GM23338 (cell line): ENCODE measurements at regions not wholly inside any gene's neighbourhood (a gene's known extent, or its start where the extent isn't known, plus 50 kb on each side); places are given as distances from the start of the nearest gene placed in this dataset.

Experiments
- ATAC-seq: fragments of 200-7000 bp; cut with Tn5 transposase; 3 replicates; pipeline ENCODE4 v1.9.1; 2020
- DNase-seq: peaks from one replicate; pipeline ENCODE4 v3.0.0-alpha.2; 2015; ENCODE audit warnings: low spot score
- H2AFZ ChIP-seq: fragments of 200-600 bp; sonication (generic); 2 replicates; pipeline ENCODE4 v1.8.0; 2016; ENCODE audit warnings: antibody characterized with exemption, mild to moderate bottlenecking, moderate library complexity
- H3F3A ChIP-seq: fragments of 200-600 bp; sonication (generic); replicated peaks from 2 replicates; pipeline ENCODE4 v1.8.0; 2017; ENCODE audit warnings: antibody characterized with exemption, mixed run types, low read depth
- H3K27ac ChIP-seq: fragments of 200-600 bp; sonication (generic); 2 replicates; pipeline ENCODE4 v1.6.1; 2016; ENCODE audit warnings: low read depth
- H3K27me3 ChIP-seq: fragments of 200-600 bp; sonication (generic); 2 replicates; pipeline ENCODE4 v1.8.0; 2016; ENCODE audit warnings: mild to moderate bottlenecking, mixed run types, moderate library complexity; ENCODE audit not compliant: insufficient read depth
- H3K36me3 ChIP-seq: fragments of 200-600 bp; sonication (generic); 2 replicates; pipeline ENCODE4 v1.8.0; 2016; ENCODE audit warnings: mild to moderate bottlenecking; ENCODE audit not compliant: insufficient read depth
- H3K4me1 ChIP-seq: fragments of 200-600 bp; sonication (generic); 2 replicates; pipeline ENCODE4 v1.8.0; 2016; ENCODE audit warnings: mild to moderate bottlenecking, moderate library complexity; ENCODE audit not compliant: insufficient read depth
- H3K4me2 ChIP-seq: fragments of 200-600 bp; sonication (generic); 2 replicates; pipeline ENCODE4 v1.7.1; 2017; ENCODE audit warnings: mixed run types
- H3K4me3 ChIP-seq: fragments of 200-600 bp; sonication (generic); 2 replicates; pipeline ENCODE4 v1.6.1; 2016; ENCODE audit warnings: mixed run types
- H3K79me2 ChIP-seq: fragments of 200-600 bp; sonication (generic); replicated peaks from 2 replicates; pipeline ENCODE4 v1.8.0; 2017; ENCODE audit warnings: mild to moderate bottlenecking; ENCODE audit not compliant: insufficient read depth
- H3K9me2 ChIP-seq: fragments of 200-600 bp; sonication (generic); 2 replicates; pipeline ENCODE4 v1.8.0; 2017; ENCODE audit not compliant: insufficient read depth
- H4K20me1 ChIP-seq: fragments of 200-600 bp; sonication (generic); replicated peaks from 2 replicates; pipeline ENCODE4 v1.8.0; 2017; ENCODE audit warnings: mild to moderate bottlenecking; ENCODE audit not compliant: insufficient read depth
- H3K27ac Mint-ChIP-seq: 2 replicates; pipeline ENCODE4 v1.8.0; 2020; ENCODE audit warnings: inconsistent platforms, mild to moderate bottlenecking, moderate library complexity, mixed read lengths
- H3K27me3 Mint-ChIP-seq: 3 replicates; pipeline ENCODE4 v1.8.0; 2022; ENCODE audit warnings: low read depth, mild to moderate bottlenecking, moderate library complexity, mixed read lengths, inconsistent platforms; ENCODE audit not compliant: insufficient read depth, poor library complexity
- H3K36me3 Mint-ChIP-seq: 3 replicates; pipeline ENCODE4 v1.8.0; 2021; ENCODE audit warnings: low read depth, mild to moderate bottlenecking, inconsistent platforms, moderate library complexity, mixed read lengths
- H3K4me1 Mint-ChIP-seq: 3 replicates; pipeline ENCODE4 v1.8.0; 2020; ENCODE audit warnings: mild to moderate bottlenecking, inconsistent platforms, mixed read lengths
- H3K4me3 Mint-ChIP-seq: 3 replicates; pipeline ENCODE4 v1.8.0; 2021; ENCODE audit warnings: moderate library complexity, mild to moderate bottlenecking, inconsistent platforms, mixed read lengths
- H3K9me3 Mint-ChIP-seq: 3 replicates; pipeline ENCODE4 v1.8.0; 2020; ENCODE audit warnings: moderate library complexity, mild to moderate bottlenecking, inconsistent platforms, mixed read lengths
- CREB1 ChIP-seq: fragments of 250-450 bp; sonication (Bioruptor Pico); IDR thresholded peaks from 2 replicates; pipeline ENCODE4 v1.5.0; 2020; ENCODE audit warnings: low read depth, mild to moderate bottlenecking, moderate library complexity
- NANOG ChIP-seq: IDR thresholded peaks from 2 replicates; pipeline ENCODE4 v1.6.1; 2016; ENCODE audit warnings: antibody characterized with exemption, borderline replicate concordance
- STAT1 ChIP-seq: IDR thresholded peaks from one replicate; pipeline ENCODE4 v1.6.1; 2016; ENCODE audit warnings: antibody characterized with exemption; ENCODE audit not compliant: unreplicated experiment
- ZNF114 ChIP-seq: fragments of 250-450 bp; sonication (Bioruptor Pico); IDR thresholded peaks from 2 replicates; pipeline ENCODE4 v1.5.0; 2020; ENCODE audit warnings: mild to moderate bottlenecking, moderate library complexity
- ZNF331 ChIP-seq: fragments of 250-450 bp; sonication (Bioruptor Pico); IDR thresholded peaks from 2 replicates; pipeline ENCODE4 v1.5.0; 2020; ENCODE audit warnings: low read depth, mild to moderate bottlenecking, moderate library complexity
- TF ChIP-seq, protein P1 (sequence below): IDR thresholded peaks from 2 replicates; pipeline ENCODE4 v1.6.1; 2016; ENCODE audit warnings: antibody characterized with exemption
- TF ChIP-seq, protein P2 (sequence below): fragments of 250-450 bp; sonication (Bioruptor Pico); IDR thresholded peaks from 2 replicates; pipeline ENCODE4 v1.5.0; 2020; ENCODE audit warnings: mild to moderate bottlenecking, moderate library complexity
- TF ChIP-seq, protein P3 (sequence below): IDR thresholded peaks from one replicate; pipeline ENCODE4 v1.6.1; 2018; ENCODE audit warnings: antibody characterized with exemption; ENCODE audit not compliant: unreplicated experiment
- TF ChIP-seq, protein P4 (sequence below), 2 experiments: fragments of 200-600 bp in 1 of 2; sonication (generic) in 1 of 2; conservative IDR thresholded peaks; 2 replicates each; pipeline versions ENCODE4 v1.5.1 to v1.6.1; 2016 to 2017; ENCODE audit warnings: antibody characterized with exemption in 2 of 2, low read depth in 2 of 2, mild to moderate bottlenecking in 2 of 2, moderate library complexity in 1 of 2

DNA sequence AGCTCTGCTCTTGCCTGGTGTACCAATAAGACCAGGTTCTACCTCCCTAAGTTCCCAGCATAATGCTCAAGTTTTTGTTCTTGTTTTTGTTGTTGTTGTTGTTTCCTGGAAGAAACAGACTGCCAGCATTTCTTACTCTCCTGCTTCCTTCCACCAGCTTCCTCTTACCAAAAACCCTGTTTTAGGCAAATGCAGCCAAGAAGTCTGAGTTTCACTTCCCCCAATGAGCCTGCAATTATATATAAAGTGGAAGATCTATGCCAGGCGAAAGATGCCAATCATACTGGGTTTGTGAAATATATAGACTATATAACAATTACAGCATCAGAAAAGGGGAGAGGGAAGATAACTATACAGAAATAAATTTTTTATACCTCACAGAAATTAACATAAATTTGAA lies 931.5 kb upstream of the FAT3 start:
- H3K4me1 ChIP-seq = no peaks in the 10 kb centered on the region
- no peaks in the 10 kb centered on the region for H3K36me3 ChIP-seq
- no peaks in the 10 kb centered on the region for H3K79me2 ChIP-seq
- Mint-ChIP-seq H3K27me3 (peaks cover 2% of the 10 kb centered on the region), H3K27ac (no peak overlapping the region), H3K4me3 (no peak overlapping the region), H3K9me3 (no peaks in the 10 kb centered on the region), H3K4me1 (no peaks in the 10 kb centered on the region), H3K36me3 (no peaks in the 10 kb centered on the region)
- H2AFZ ChIP-seq = no peak overlapping the region
- no peak overlapping the region for H3K4me3 ChIP-seq
- no peaks in the 10 kb centered on the region for H3K9me2 ChIP-seq
- no peaks in the 10 kb centered on the region for H3K27me3 ChIP-seq
- H3K4me2 ChIP-seq = no peak overlapping the region
- ATAC-seq = no peak
- H3F3A ChIP-seq = no peaks in the 10 kb centered on the region
- no peak for DNase-seq
- TF ChIP-seq, protein P1, sequence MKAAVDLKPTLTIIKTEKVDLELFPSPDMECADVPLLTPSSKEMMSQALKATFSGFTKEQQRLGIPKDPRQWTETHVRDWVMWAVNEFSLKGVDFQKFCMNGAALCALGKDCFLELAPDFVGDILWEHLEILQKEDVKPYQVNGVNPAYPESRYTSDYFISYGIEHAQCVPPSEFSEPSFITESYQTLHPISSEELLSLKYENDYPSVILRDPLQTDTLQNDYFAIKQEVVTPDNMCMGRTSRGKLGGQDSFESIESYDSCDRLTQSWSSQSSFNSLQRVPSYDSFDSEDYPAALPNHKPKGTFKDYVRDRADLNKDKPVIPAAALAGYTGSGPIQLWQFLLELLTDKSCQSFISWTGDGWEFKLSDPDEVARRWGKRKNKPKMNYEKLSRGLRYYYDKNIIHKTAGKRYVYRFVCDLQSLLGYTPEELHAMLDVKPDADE = no peak
- TF ChIP-seq CREB1 (CRISPR knock-in tag) (no peak), ZNF114 (CRISPR knock-in tag) (no peak), STAT1 (no peak), ZNF331 (CRISPR knock-in tag) (no peak), NANOG (no peak)
- TF ChIP-seq, protein P2, sequence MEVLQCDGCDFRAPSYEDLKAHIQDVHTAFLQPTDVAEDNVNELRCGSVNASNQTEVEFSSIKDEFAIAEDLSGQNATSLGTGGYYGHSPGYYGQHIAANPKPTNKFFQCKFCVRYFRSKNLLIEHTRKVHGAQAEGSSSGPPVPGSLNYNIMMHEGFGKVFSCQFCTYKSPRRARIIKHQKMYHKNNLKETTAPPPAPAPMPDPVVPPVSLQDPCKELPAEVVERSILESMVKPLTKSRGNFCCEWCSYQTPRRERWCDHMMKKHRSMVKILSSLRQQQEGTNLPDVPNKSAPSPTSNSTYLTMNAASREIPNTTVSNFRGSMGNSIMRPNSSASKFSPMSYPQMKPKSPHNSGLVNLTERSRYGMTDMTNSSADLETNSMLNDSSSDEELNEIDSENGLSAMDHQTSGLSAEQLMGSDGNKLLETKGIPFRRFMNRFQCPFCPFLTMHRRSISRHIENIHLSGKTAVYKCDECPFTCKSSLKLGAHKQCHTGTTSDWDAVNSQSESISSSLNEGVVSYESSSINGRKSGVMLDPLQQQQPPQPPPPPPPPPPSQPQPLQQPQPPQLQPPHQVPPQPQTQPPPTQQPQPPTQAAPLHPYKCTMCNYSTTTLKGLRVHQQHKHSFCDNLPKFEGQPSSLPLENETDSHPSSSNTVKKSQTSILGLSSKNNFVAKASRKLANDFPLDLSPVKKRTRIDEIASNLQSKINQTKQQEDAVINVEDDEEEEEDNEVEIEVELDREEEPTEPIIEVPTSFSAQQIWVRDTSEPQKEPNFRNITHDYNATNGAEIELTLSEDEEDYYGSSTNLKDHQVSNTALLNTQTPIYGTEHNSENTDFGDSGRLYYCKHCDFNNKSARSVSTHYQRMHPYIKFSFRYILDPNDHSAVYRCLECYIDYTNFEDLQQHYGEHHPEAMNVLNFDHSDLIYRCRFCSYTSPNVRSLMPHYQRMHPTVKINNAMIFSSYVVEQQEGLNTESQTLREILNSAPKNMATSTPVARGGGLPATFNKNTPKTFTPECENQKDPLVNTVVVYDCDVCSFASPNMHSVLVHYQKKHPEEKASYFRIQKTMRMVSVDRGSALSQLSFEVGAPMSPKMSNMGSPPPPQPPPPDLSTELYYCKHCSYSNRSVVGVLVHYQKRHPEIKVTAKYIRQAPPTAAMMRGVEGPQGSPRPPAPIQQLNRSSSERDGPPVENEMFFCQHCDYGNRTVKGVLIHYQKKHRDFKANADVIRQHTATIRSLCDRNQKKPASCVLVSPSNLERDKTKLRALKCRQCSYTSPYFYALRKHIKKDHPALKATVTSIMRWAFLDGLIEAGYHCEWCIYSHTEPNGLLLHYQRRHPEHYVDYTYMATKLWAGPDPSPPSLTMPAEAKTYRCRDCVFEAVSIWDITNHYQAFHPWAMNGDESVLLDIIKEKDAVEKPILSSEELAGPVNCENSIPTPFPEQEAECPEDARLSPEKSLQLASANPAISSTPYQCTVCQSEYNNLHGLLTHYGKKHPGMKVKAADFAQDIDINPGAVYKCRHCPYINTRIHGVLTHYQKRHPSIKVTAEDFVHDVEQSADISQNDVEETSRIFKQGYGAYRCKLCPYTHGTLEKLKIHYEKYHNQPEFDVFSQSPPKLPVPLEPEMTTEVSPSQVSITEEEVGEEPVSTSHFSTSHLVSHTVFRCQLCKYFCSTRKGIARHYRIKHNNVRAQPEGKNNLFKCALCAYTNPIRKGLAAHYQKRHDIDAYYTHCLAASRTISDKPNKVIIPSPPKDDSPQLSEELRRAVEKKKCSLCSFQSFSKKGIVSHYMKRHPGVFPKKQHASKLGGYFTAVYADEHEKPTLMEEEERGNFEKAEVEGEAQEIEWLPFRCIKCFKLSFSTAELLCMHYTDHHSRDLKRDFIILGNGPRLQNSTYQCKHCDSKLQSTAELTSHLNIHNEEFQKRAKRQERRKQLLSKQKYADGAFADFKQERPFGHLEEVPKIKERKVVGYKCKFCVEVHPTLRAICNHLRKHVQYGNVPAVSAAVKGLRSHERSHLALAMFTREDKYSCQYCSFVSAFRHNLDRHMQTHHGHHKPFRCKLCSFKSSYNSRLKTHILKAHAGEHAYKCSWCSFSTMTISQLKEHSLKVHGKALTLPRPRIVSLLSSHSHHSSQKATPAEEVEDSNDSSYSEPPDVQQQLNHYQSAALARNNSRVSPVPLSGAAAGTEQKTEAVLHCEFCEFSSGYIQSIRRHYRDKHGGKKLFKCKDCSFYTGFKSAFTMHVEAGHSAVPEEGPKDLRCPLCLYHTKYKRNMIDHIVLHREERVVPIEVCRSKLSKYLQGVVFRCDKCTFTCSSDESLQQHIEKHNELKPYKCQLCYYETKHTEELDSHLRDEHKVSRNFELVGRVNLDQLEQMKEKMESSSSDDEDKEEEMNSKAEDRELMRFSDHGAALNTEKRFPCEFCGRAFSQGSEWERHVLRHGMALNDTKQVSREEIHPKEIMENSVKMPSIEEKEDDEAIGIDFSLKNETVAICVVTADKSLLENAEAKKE (CRISPR knock-in tag) = no peak
- TF ChIP-seq, protein P3, sequence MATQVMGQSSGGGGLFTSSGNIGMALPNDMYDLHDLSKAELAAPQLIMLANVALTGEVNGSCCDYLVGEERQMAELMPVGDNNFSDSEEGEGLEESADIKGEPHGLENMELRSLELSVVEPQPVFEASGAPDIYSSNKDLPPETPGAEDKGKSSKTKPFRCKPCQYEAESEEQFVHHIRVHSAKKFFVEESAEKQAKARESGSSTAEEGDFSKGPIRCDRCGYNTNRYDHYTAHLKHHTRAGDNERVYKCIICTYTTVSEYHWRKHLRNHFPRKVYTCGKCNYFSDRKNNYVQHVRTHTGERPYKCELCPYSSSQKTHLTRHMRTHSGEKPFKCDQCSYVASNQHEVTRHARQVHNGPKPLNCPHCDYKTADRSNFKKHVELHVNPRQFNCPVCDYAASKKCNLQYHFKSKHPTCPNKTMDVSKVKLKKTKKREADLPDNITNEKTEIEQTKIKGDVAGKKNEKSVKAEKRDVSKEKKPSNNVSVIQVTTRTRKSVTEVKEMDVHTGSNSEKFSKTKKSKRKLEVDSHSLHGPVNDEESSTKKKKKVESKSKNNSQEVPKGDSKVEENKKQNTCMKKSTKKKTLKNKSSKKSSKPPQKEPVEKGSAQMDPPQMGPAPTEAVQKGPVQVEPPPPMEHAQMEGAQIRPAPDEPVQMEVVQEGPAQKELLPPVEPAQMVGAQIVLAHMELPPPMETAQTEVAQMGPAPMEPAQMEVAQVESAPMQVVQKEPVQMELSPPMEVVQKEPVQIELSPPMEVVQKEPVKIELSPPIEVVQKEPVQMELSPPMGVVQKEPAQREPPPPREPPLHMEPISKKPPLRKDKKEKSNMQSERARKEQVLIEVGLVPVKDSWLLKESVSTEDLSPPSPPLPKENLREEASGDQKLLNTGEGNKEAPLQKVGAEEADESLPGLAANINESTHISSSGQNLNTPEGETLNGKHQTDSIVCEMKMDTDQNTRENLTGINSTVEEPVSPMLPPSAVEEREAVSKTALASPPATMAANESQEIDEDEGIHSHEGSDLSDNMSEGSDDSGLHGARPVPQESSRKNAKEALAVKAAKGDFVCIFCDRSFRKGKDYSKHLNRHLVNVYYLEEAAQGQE = no peak
- TF ChIP-seq, protein P4, sequence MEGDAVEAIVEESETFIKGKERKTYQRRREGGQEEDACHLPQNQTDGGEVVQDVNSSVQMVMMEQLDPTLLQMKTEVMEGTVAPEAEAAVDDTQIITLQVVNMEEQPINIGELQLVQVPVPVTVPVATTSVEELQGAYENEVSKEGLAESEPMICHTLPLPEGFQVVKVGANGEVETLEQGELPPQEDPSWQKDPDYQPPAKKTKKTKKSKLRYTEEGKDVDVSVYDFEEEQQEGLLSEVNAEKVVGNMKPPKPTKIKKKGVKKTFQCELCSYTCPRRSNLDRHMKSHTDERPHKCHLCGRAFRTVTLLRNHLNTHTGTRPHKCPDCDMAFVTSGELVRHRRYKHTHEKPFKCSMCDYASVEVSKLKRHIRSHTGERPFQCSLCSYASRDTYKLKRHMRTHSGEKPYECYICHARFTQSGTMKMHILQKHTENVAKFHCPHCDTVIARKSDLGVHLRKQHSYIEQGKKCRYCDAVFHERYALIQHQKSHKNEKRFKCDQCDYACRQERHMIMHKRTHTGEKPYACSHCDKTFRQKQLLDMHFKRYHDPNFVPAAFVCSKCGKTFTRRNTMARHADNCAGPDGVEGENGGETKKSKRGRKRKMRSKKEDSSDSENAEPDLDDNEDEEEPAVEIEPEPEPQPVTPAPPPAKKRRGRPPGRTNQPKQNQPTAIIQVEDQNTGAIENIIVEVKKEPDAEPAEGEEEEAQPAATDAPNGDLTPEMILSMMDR (conservative IDR thresholded peaks at IDR 0.05; ENCODE audit: low read depth in 2 of 2) = no peak
- no peaks in the 10 kb centered on the region for H4K20me1 ChIP-seq
- no peak overlapping the region for H3K27ac ChIP-seq
